HG03520 (cell line): ENCODE measurements at regions not wholly inside any gene's neighbourhood (a gene's known extent, or its start where the extent isn't known, plus 50 kb on each side); places are given as distances from the start of the nearest gene placed in this dataset.
A peak's percentile ranks its signal among the peaks of the same experiment; 100 is the strongest.

Experiments
- ATAC-seq: cut with Tn5 transposase; IDR thresholded peaks from one replicate; pipeline ENCODE4 v1.9.1; 2021; ENCODE audit warnings: mild to moderate bottlenecking, moderate library complexity; ENCODE audit not compliant: unreplicated experiment

GRCh38 chr11:128196235-128196634 lies 391.1 kb downstream of the ETS1 start:
- ATAC-seq = no peak

GRCh38 chr11:128195756-128196155 lies 391.6 kb downstream of the ETS1 start:
- no peak for ATAC-seq

- ATAC-seq = no peak
Measured at GRCh38 chr11:128195057-128195751, 392.2 kb downstream of the ETS1 start.

- ATAC-seq = no peak
Measured at GRCh38 chr11:128194216-128194615, 393.1 kb downstream of the ETS1 start.

GRCh38 chr11:128193615-128194014 lies 393.7 kb downstream of the ETS1 start:
- no peak for ATAC-seq

GRCh38 chr11:128190312-128190711 lies 397.0 kb downstream of the ETS1 start:
- no peak for ATAC-seq

- ATAC-seq = no peak
Measured at GRCh38 chr11:128189823-128190222, 397.5 kb downstream of the ETS1 start.

GRCh38 chr11:128188346-128189004 lies 398.9 kb downstream of the ETS1 start:
- no peak for ATAC-seq

GRCh38 chr11:128187835-128188234 lies 399.5 kb downstream of the ETS1 start:
- ATAC-seq = no peak

- no peak for ATAC-seq
Measured at GRCh38 chr11:128187377-128187776, 400.0 kb downstream of the ETS1 start.

GRCh38 chr11:128184981-128185380 lies 402.4 kb downstream of the ETS1 start:
- no peak for ATAC-seq

GRCh38 chr11:128182844-128183243 lies 404.5 kb downstream of the ETS1 start:
- ATAC-seq = no peak

GRCh38 chr11:128181984-128182383 lies 405.4 kb downstream of the ETS1 start:
- no peak for ATAC-seq

- no peak for ATAC-seq
Measured at GRCh38 chr11:128181088-128181480, 406.3 kb downstream of the ETS1 start.

- no peak for ATAC-seq
Measured at GRCh38 chr11:128180441-128181087, 406.8 kb downstream of the ETS1 start.

- no peak for ATAC-seq
Measured at GRCh38 chr11:128179512-128179911, 407.8 kb downstream of the ETS1 start.

GRCh38 chr11:128179039-128179438 lies 408.3 kb downstream of the ETS1 start:
- ATAC-seq = no peak

GRCh38 chr11:128174465-128175291 lies 412.7 kb downstream of the ETS1 start:
- no peak for ATAC-seq

GRCh38 chr11:128172046-128172878 lies 415.1 kb downstream of the ETS1 start:
- peak; percentile 61 for ATAC-seq

GRCh38 chr11:128171506-128171905 lies 415.9 kb downstream of the ETS1 start:
- ATAC-seq = no peak
